ACC112 (cell line): ENCODE measurements at regions not wholly inside any gene's neighbourhood (a gene's known extent, or its start where the extent isn't known, plus 50 kb on each side); places are given as distances from the start of the nearest gene placed in this dataset.

Experiments
- H2AFZ ChIP-seq: fragments of 200-600 bp; sonication (generic); one replicate; pipeline ENCODE4 v1.6.0; 2017; ENCODE audit warnings: antibody characterized with exemption, low read length; ENCODE audit not compliant: unreplicated experiment
- H3K27ac ChIP-seq: fragments of 200-600 bp; sonication (generic); 2 replicates; pipeline ENCODE4 v1.5.1; 2014; ENCODE audit warnings: low read depth, mild to moderate bottlenecking, antibody characterized with exemption, low read length, moderate library complexity
- H3K27me3 ChIP-seq: fragments of 200-600 bp; sonication (generic); 2 replicates; pipeline ENCODE4 v1.6.1; 2014; ENCODE audit warnings: mild to moderate bottlenecking, antibody characterized with exemption, low read length, moderate library complexity, mixed read lengths; ENCODE audit not compliant: insufficient read depth
- H3K36me3 ChIP-seq: fragments of 200-600 bp; sonication (generic); 2 replicates; pipeline ENCODE4 v1.6.1; 2016; ENCODE audit warnings: mild to moderate bottlenecking, antibody characterized with exemption, low read length, moderate library complexity, mixed read lengths; ENCODE audit not compliant: insufficient read depth
- H3K4me1 ChIP-seq: fragments of 200-600 bp; sonication (generic); one replicate; pipeline ENCODE4 v1.6.1; 2016; ENCODE audit warnings: low read length, mixed read lengths; ENCODE audit not compliant: insufficient read depth, unreplicated experiment, control insufficient read depth
- H3K4me3 ChIP-seq: fragments of 200-600 bp; sonication (generic); 2 replicates; pipeline ENCODE4 v1.5.1; 2014; ENCODE audit warnings: mild to moderate bottlenecking, low read depth, low read length
- H3K79me2 ChIP-seq: fragments of 200-600 bp; sonication (generic); one replicate; pipeline ENCODE4 v1.6.0; 2016; ENCODE audit warnings: low read length; ENCODE audit not compliant: control insufficient read depth, unreplicated experiment, insufficient read depth

- no peaks in the 10 kb centered on the region for H3K79me2 ChIP-seq
- no peaks in the 10 kb centered on the region for H3K27me3 ChIP-seq
- no peaks in the 10 kb centered on the region for H3K36me3 ChIP-seq
- peaks cover 15% of the 10 kb centered on the region for H3K4me1 ChIP-seq
- no peak overlapping the region for H2AFZ ChIP-seq
- H3K4me3 ChIP-seq: no peak overlapping the region
- H3K27ac ChIP-seq: no peak overlapping the region
These were observed 1071.6 kb downstream of the AGBL1 start for GRCh38 chr15:87151202-87151748.

- H3K27me3 ChIP-seq: no peaks in the 10 kb centered on the region
- peaks cover 3% of the 10 kb centered on the region for H3K4me1 ChIP-seq
- H3K4me3 ChIP-seq: no peak overlapping the region
- no peaks in the 10 kb centered on the region for H3K79me2 ChIP-seq
- H2AFZ ChIP-seq: no peak overlapping the region
- H3K36me3 ChIP-seq: no peaks in the 10 kb centered on the region
- no peak overlapping the region for H3K27ac ChIP-seq
These were observed 1066.0 kb downstream of the AGBL1 start for GRCh38 chr15:87145696-87146095.

GRCh38 chr15:87144775-87145174 is 1065.1 kb downstream of the AGBL1 start:
- Histone ChIP-seq H3K4me1 (peaks cover 3% of the 10 kb centered on the region), H2AFZ (no peak overlapping the region), H3K79me2 (no peaks in the 10 kb centered on the region), H3K27me3 (no peaks in the 10 kb centered on the region), H3K27ac (no peak overlapping the region), H3K4me3 (no peak overlapping the region), H3K36me3 (no peaks in the 10 kb centered on the region)

GRCh38 chr15:87142096-87142495 is 1062.4 kb downstream of the AGBL1 start:
- Histone ChIP-seq H3K27ac (no peak overlapping the region), H2AFZ (no peak overlapping the region), H3K36me3 (no peaks in the 10 kb centered on the region), H3K79me2 (no peaks in the 10 kb centered on the region), H3K27me3 (no peaks in the 10 kb centered on the region), H3K4me3 (no peak overlapping the region), H3K4me1 (peaks cover 3% of the 10 kb centered on the region)

- Histone ChIP-seq H3K4me3 (no peak overlapping the region), H3K4me1 (peaks cover under 1% of the 10 kb centered on the region), H3K79me2 (no peaks in the 10 kb centered on the region), H2AFZ (no peak overlapping the region), H3K27ac (no peak overlapping the region), H3K27me3 (no peaks in the 10 kb centered on the region), H3K36me3 (no peaks in the 10 kb centered on the region)
These were observed 1055.4 kb downstream of the AGBL1 start for GRCh38 chr15:87135109-87135508.

GRCh38 chr15:87133704-87134103 is 1054.0 kb downstream of the AGBL1 start:
- Histone ChIP-seq H2AFZ (no peak overlapping the region), H3K4me3 (no peak overlapping the region), H3K79me2 (no peaks in the 10 kb centered on the region), H3K4me1 (peaks cover 4% of the 10 kb centered on the region), H3K36me3 (no peaks in the 10 kb centered on the region), H3K27me3 (no peaks in the 10 kb centered on the region), H3K27ac (no peak overlapping the region)

- no peak overlapping the region for H2AFZ ChIP-seq
- H3K4me3 ChIP-seq: no peak overlapping the region
- peaks cover 4% of the 10 kb centered on the region for H3K4me1 ChIP-seq
- H3K79me2 ChIP-seq: no peaks in the 10 kb centered on the region
- no peaks in the 10 kb centered on the region for H3K27me3 ChIP-seq
- no peaks in the 10 kb centered on the region for H3K36me3 ChIP-seq
- no peak overlapping the region for H3K27ac ChIP-seq
These were observed 1051.4 kb downstream of the AGBL1 start for GRCh38 chr15:87131067-87131466.

GRCh38 chr15:87129916-87130315 is 1050.2 kb downstream of the AGBL1 start:
- Histone ChIP-seq H3K27ac (no peak overlapping the region), H3K36me3 (no peaks in the 10 kb centered on the region), H3K4me1 (peaks cover 4% of the 10 kb centered on the region), H3K4me3 (no peak overlapping the region), H3K27me3 (no peaks in the 10 kb centered on the region), H3K79me2 (no peaks in the 10 kb centered on the region), H2AFZ (no peak overlapping the region)

- Histone ChIP-seq H3K79me2 (no peaks in the 10 kb centered on the region), H3K4me3 (no peak overlapping the region), H3K27ac (no peak overlapping the region), H3K27me3 (no peaks in the 10 kb centered on the region), H3K36me3 (no peaks in the 10 kb centered on the region), H3K4me1 (no peaks in the 10 kb centered on the region), H2AFZ (no peak overlapping the region)
These were observed 1044.2 kb downstream of the AGBL1 start for GRCh38 chr15:87123676-87124382.

- no peaks in the 10 kb centered on the region for H3K27me3 ChIP-seq
- no peak overlapping the region for H2AFZ ChIP-seq
- H3K79me2 ChIP-seq: no peaks in the 10 kb centered on the region
- H3K36me3 ChIP-seq: no peaks in the 10 kb centered on the region
- H3K4me3 ChIP-seq: no peak overlapping the region
- H3K27ac ChIP-seq: no peak overlapping the region
- no peaks in the 10 kb centered on the region for H3K4me1 ChIP-seq
These were observed 1041.7 kb downstream of the AGBL1 start for GRCh38 chr15:87121336-87121735.

GRCh38 chr15:87120555-87120954 is 1040.9 kb downstream of the AGBL1 start:
- Histone ChIP-seq H3K36me3 (no peaks in the 10 kb centered on the region), H2AFZ (no peak overlapping the region), H3K4me3 (no peak overlapping the region), H3K27me3 (no peaks in the 10 kb centered on the region), H3K79me2 (no peaks in the 10 kb centered on the region), H3K4me1 (no peaks in the 10 kb centered on the region), H3K27ac (no peak overlapping the region)
